ENCODE measurements at regions not wholly inside any gene's neighbourhood (a gene's known extent, or its start where the extent isn't known, plus 50 kb on each side); places are given as distances from the start of the nearest gene placed in this dataset.

DNA sequence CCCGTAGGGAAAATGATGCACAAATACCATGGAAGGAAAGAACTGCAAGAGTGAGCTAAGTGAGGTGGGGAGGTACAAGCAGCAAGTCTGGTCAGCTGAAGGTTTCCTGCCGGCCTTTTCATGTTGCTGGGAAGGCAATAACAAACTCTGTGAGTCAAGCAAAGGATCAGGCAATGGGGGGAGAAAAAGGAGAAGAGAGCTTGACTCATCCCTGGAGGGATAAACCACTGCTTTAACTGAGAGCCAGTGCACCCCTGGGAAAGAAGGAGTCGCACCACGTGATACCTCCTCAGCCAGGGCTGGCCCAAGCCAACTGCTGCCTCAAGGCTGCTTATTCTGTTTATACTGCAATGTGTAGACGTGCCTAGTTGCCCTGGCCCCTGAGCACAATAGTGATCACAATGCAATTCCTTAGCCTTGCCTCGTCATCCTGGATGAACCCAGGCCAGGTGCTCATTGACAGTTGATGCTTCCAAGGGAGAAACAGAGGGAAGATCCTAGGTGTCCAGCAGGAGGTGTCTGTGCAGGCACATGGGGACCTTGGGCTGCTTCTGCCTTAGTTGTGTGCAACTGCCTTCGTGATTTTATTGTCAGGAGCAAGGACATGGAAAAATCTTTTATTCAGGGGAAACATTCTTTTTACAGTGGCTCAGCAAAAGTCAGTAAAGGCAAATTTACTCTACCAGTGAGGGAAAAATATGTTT, 203.0 kb upstream of the TUT7 start (continued):
- TF ChIP-seq SMC3 (IDR thresholded peaks at IDR 0.05; ENCODE audit: low read depth, low read length) (0 out of 2 replicates have a peak, but pooled peaks have one; percentile 6), POLR2A (IDR thresholded peaks at IDR 0.05; ENCODE audit: low read depth, low read length) (no peak), FOS (IDR thresholded peaks at IDR 0.05; ENCODE audit: low read depth, low read length) (peak; percentile 73)

DNA sequence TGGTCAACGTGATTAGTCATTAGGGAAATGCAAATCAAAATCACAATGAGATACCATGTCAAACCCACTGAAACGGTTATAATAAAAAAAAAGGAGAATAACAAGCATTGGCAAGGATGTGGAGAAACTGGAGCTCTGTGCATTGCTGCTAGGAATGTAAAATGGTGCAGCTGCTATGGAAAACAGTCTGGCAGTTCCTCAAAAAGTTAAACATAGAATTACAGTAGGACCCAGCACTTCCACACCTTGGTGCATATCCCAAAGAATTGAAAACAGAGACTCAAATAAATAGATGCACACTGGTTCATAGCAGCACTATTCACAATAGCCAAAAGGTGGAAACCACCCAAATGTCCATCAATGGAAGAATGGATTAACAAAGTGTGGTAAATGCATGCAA, 201.5 kb upstream of the TUT7 start:
- no peak overlapping the region for H3K23ac ChIP-seq (ENCODE audit: low read depth, low read length)
- TF ChIP-seq MAZ (IDR thresholded peaks at IDR 0.05; ENCODE audit: borderline replicate concordance, low read depth, low read length) (no peak), RAD21 (IDR thresholded peaks at IDR 0.05; ENCODE audit: low read length) (no peak), POLR2A (IDR thresholded peaks at IDR 0.05; ENCODE audit: low read depth, low read length) (no peak), NFE2L2 (IDR thresholded peaks at IDR 0.05; ENCODE audit: low read depth, low read length) (no peak), RFX5 (IDR thresholded peaks at IDR 0.05; ENCODE audit: low read depth, low read length) (no peak), FOS (IDR thresholded peaks at IDR 0.05; ENCODE audit: low read depth, low read length) (no peak), BHLHE40 (IDR thresholded peaks at IDR 0.05; ENCODE audit: low read depth, low read length) (no peak), CHD1 (IDR thresholded peaks at IDR 0.05; ENCODE audit: low read depth, low read length) (no peak), MAFK (IDR thresholded peaks at IDR 0.05; ENCODE audit: low read depth, low read length) (no peak), MXI1 (IDR thresholded peaks at IDR 0.05; ENCODE audit: borderline replicate concordance, low read depth, low read length) (no peak)
- TF ChIP-seq, protein P1, sequence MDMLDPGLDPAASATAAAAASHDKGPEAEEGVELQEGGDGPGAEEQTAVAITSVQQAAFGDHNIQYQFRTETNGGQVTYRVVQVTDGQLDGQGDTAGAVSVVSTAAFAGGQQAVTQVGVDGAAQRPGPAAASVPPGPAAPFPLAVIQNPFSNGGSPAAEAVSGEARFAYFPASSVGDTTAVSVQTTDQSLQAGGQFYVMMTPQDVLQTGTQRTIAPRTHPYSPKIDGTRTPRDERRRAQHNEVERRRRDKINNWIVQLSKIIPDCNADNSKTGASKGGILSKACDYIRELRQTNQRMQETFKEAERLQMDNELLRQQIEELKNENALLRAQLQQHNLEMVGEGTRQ (IDR thresholded peaks at IDR 0.05; ENCODE audit: low read depth, low read length), result no peak
- H2BK5ac ChIP-seq (ENCODE audit: low read depth, low read length, poor library complexity, severe bottlenecking), result no peak overlapping the region
- H2BK20ac ChIP-seq (ENCODE audit: low read depth, low read length), result 0 out of 2 replicates have a peak overlapping the region, but pooled peaks have one; percentile 21
- ATAC-seq (ENCODE audit: low read depth), result no peak
- H4K8ac ChIP-seq (ENCODE audit: low read depth in 2 of 2, low read length in 2 of 2), result no peak overlapping the region
- no peak for DNase-seq
- no peak overlapping the region for H3K4me3 ChIP-seq (ENCODE audit: insufficient read depth, low read depth, low read length)
- BruUV-seq (replicated peaks), result no TSS peak
- H4K20me1 ChIP-seq (ENCODE audit: insufficient read depth, low read length), result no peaks in the 10 kb centered on the region
- H3K27ac ChIP-seq (ENCODE audit: insufficient read depth, low read length), result no peak overlapping the region
- no peaks in the 10 kb centered on the region for H3K9me3 ChIP-seq (ENCODE audit: control insufficient read depth, insufficient read depth, low read length)
- no peak overlapping the region for H3K4ac ChIP-seq (ENCODE audit: low read depth, low read length)
- H2AK5ac ChIP-seq (ENCODE audit: low read depth, low read length), result no peak overlapping the region
- H2AK9ac ChIP-seq (replicated peaks; ENCODE audit: low read depth, low read length, poor library complexity), result no peak overlapping the region
- peaks cover 9% of the 10 kb centered on the region for H3K4me1 ChIP-seq (ENCODE audit: control insufficient read depth, insufficient read depth, low read length)
- ChIA-PET POLR2A (ENCODE audit: unreplicated experiment) (no interaction called here), CTCF (interaction anchor here (0.8 kb wide), 1 partner anchor 379 kb away, joined by 3 read pairs; no protein-coding TSS in a partner anchor)
- intact Hi-C loops (cut with micrococcal nuclease), result loop anchor here (2.0 kb wide), 1 partner anchor 391 kb away; the partner anchor contains the start of gene GAS1
- no peak overlapping the region for H2BK15ac ChIP-seq (ENCODE audit: low read depth, low read length)
- H2BK120ac ChIP-seq (ENCODE audit: low read depth, low read length), result no peak overlapping the region
- no peak overlapping the region for H3K56ac ChIP-seq (ENCODE audit: extremely low read depth, insufficient read depth, low read length)
- H3K18ac ChIP-seq (ENCODE audit: low read depth, low read length), result no peak overlapping the region
- peaks cover 4% of the 10 kb centered on the region for H3K9me1 ChIP-seq (ENCODE audit: insufficient read depth, low read length)
- H3K9ac ChIP-seq (ENCODE audit: low read depth, low read length), result no peak overlapping the region
- H2AFZ ChIP-seq (replicated peaks; ENCODE audit: low read length, poor library complexity), result no peak overlapping the region
- no CpG with 5 or more reads among the region's 2 CpGs for WGBS, 2 experiments (ENCODE audit: extremely low coverage in 2 of 2, insufficient read length in 1 of 2)
- in situ Hi-C loops (cut with MboI; ENCODE audit: low sequenced_read_pairs), result no loop called here
- no peaks in the 10 kb centered on the region for H3K36me3 ChIP-seq (ENCODE audit: control insufficient read depth, insufficient read depth, low read length)
- no peak overlapping the region for H3K14ac ChIP-seq (replicated peaks; ENCODE audit: low read depth, low read length)
- no peak overlapping the region for H3K4me2 ChIP-seq (ENCODE audit: low read depth, low read length)
- dilution Hi-C loops (cut with HindIII; ENCODE audit: low sequenced_read_pairs, unreplicated experiment), result no loop called here
- no peak overlapping the region; the same call in 1 of the 2 replicates for H4K5ac ChIP-seq (ENCODE audit: low read depth, low read length)
- no peaks in the 10 kb centered on the region for H3K27me3 ChIP-seq (ENCODE audit: control insufficient read depth, insufficient read depth, low read length)
- no peaks in the 10 kb centered on the region for H3K79me1 ChIP-seq (ENCODE audit: low read depth in 1 of 2, low read length in 2 of 2)
- no peak overlapping the region for H4K91ac ChIP-seq (ENCODE audit: insufficient read depth, low read depth, low read length)
